ENCODE measurements at regions not wholly inside any gene's neighbourhood (a gene's known extent, or its start where the extent isn't known, plus 50 kb on each side); places are given as distances from the start of the nearest gene placed in this dataset.

- ChIA-PET POLR2A (ENCODE audit: partially characterized antibody) (no interaction called here), CTCF (ENCODE audit: partially characterized antibody) (interaction anchor here (0.7 to 0.9 kb wide), 2 partner anchors 14 to 187 kb away, joined by 3 read pairs; no protein-coding TSS in a partner anchor)
- Histone ChIP-seq H3K4me2 (ENCODE audit: insufficient read depth in 1 of 2, low read depth in 2 of 2, low read length in 2 of 2) (no peak overlapping the region), H3K36me3 (ENCODE audit: control insufficient read depth in 2 of 4, insufficient read depth in 4 of 4, low read length in 3 of 4) (peaks cover 0 to 2% (median 0%) of the 10 kb centered on the region in 4 experiments; a peak in 1 of 8 replicates), H3K4ac (replicated peaks; ENCODE audit: insufficient read length, low read depth, low read length) (no peak overlapping the region), H4K91ac (replicated peaks; ENCODE audit: insufficient read length, low read length) (no peak overlapping the region), H3K23me2 (ENCODE audit: low read depth, low read length) (no peaks in the 10 kb centered on the region), H2BK20ac (ENCODE audit: low read length) (no peak overlapping the region), H3K23ac (ENCODE audit: insufficient read length) (no peak overlapping the region), H3K4me1 (replicated peaks in 1 of 4; ENCODE audit: control insufficient read depth in 3 of 4, insufficient read depth in 4 of 4, low read length in 3 of 4) (peaks cover 0 to 7% (median 1%) of the 10 kb centered on the region in 4 experiments; a peak in 3 of 7 replicates), H2AK5ac (ENCODE audit: low read depth, low read length) (no peak overlapping the region), H2BK12ac (ENCODE audit: low read depth, low read length) (no peak overlapping the region), H2BK15ac (ENCODE audit: low read length) (no peak overlapping the region), H3K79me2 (ENCODE audit: control insufficient read depth in 1 of 2, insufficient read depth in 2 of 2, low read length in 2 of 2) (peaks cover 0 to 2% of the 10 kb centered on the region in 2 experiments; a peak in 1 of 4 replicates), H3K56ac (replicated peaks; ENCODE audit: insufficient read length, low read depth, low read length) (no peak overlapping the region), H3K14ac (ENCODE audit: insufficient read length) (no peak overlapping the region), H2AFZ (ENCODE audit: low read length) (no peak overlapping the region), H4K5ac (ENCODE audit: insufficient read length, low read depth, low read length) (no peak overlapping the region), H3K79me1 (ENCODE audit: low read depth, low read length) (peaks cover 2% of the 10 kb centered on the region; the same call in 1 of the 2 replicates), H2BK120ac (replicated peaks; ENCODE audit: low read depth, low read length) (no peak overlapping the region), H3K27ac (ENCODE audit: low read depth, low read length) (no peak overlapping the region), H3K9ac (replicated peaks in 1 of 4; ENCODE audit: extremely low read depth in 1 of 4, low read depth in 3 of 4, low read length in 3 of 4) (no peak overlapping the region), H3K4me3 (ENCODE audit: extremely low read depth in 1 of 4, insufficient read depth in 2 of 4, low read depth in 3 of 4, low read length in 4 of 4) (no peak overlapping the region), H3K9me3 (ENCODE audit: insufficient read depth in 2 of 2, low read depth in 1 of 2, low read length in 1 of 2) (peaks cover 2 to 3% of the 10 kb centered on the region in 2 experiments; a peak in 1 of 4 replicates), H3K27me3 (replicated peaks in 1 of 4; ENCODE audit: control insufficient read depth in 3 of 4, extremely low read depth in 1 of 4, insufficient read depth in 3 of 4, low read length in 3 of 4) (no peaks in the 10 kb centered on the region), H4K20me1 (replicated peaks in 1 of 2; ENCODE audit: control insufficient read depth in 1 of 2, insufficient read depth in 2 of 2, low read length in 2 of 2) (peaks cover 0 to 3% of the 10 kb centered on the region in 2 experiments), H3K18ac (ENCODE audit: extremely low read depth, low read length) (no peak overlapping the region), H2BK5ac (ENCODE audit: low read depth, low read length) (no peak overlapping the region), H4K8ac (ENCODE audit: extremely low read depth, insufficient read depth, low read length) (no peak overlapping the region)
- FAIRE-seq (no peak), DNase-seq (ENCODE audit: low read depth in 1 of 2, low spot score in 2 of 2) (no peak)
- 94% methylated on average over 3 of the region's 3 CpGs; no CpG with 5 or more reads in 1 of the 2 experiments for WGBS, 2 experiments (ENCODE audit: extremely low coverage in 1 of 2, insufficient coverage in 1 of 2, insufficient read length in 1 of 2, insufficient replicate concordance in 2 of 2, low coverage in 1 of 2, low lambda C conversion rate in 2 of 2, missing lambda C conversion rate in 1 of 2)
- no peak for TF ChIP-seq EP300 (IDR thresholded peaks at IDR 0.05; ENCODE audit: borderline replicate concordance in 1 of 2, low read depth in 2 of 2, low read length in 2 of 2)
- no peak for TF ChIP-seq POLR2A (IDR thresholded peaks at IDR 0.05; ENCODE audit: control extremely low read depth in 1 of 2, low read depth in 2 of 2, low read length in 2 of 2)
- TF ChIP-seq JUN (IDR thresholded peaks at IDR 0.05; ENCODE audit: low read depth, low read length), result no peak
- TF ChIP-seq CHD1 (IDR thresholded peaks at IDR 0.05; ENCODE audit: low read depth, low read length), result no peak
- no peak for TF ChIP-seq RAD21 (IDR thresholded peaks at IDR 0.05 in 1 of 2, conservative IDR thresholded peaks at IDR 0.05 in 1 of 2; ENCODE audit: low read depth in 2 of 2, low read length in 2 of 2)
- TF ChIP-seq TAF7 (optimal IDR thresholded peaks at IDR 0.05; ENCODE audit: borderline replicate concordance, low read depth, low read length), result no peak
- no peak for TF ChIP-seq TBP (IDR thresholded peaks at IDR 0.05; ENCODE audit: low read depth, low read length)
- no peak for TF ChIP-seq BCL11A (IDR thresholded peaks at IDR 0.05; ENCODE audit: low read depth in 2 of 2, low read length in 2 of 2)
- TF ChIP-seq KDM5A (IDR thresholded peaks at IDR 0.05; ENCODE audit: low read length), result no peak
- TF ChIP-seq SIX5 (IDR thresholded peaks at IDR 0.05; ENCODE audit: low read depth, low read length), result no peak
- TF ChIP-seq SIRT6 (IDR thresholded peaks at IDR 0.05; ENCODE audit: low read length), result no peak
- no peak for TF ChIP-seq TAF1 (IDR thresholded peaks at IDR 0.05; ENCODE audit: low read depth, low read length)
- no peak for TF ChIP-seq YY1 (IDR thresholded peaks at IDR 0.05; ENCODE audit: low read depth, low read length)
- no peak for TF ChIP-seq RFX5 (IDR thresholded peaks at IDR 0.05; ENCODE audit: borderline replicate concordance, low read depth, low read length)
- TF ChIP-seq CBX5 (IDR thresholded peaks at IDR 0.05; ENCODE audit: low read depth, low read length), result no peak
- TF ChIP-seq GTF2F1 (IDR thresholded peaks at IDR 0.05; ENCODE audit: borderline replicate concordance, low read depth, low read length), result no peak
Observed at GRCh38 chr9:629146-629545, 212.4 kb upstream of the DMRT1 start.

All from H1 (cell line).